Gastrocnemius medialis (tissue), 4 donors: ENCODE measurements at regions not wholly inside any gene's neighbourhood (a gene's known extent, or its start where the extent isn't known, plus 50 kb on each side); places are given as distances from the start of the nearest gene placed in this dataset.

Experiments used
- CTCF ChIP-seq, 5 experiments: fragments of 450-650 bp in 3 of 5; fragments of 200-600 bp in 2 of 5; sonication (generic) in 2 of 5; IDR thresholded peaks in 4 of 5; conservative IDR thresholded peaks in 1 of 5; 1 replicate in 4 of 5; 2 replicates in 1 of 5; pipeline ENCODE4 v1.5.1; 2016 to 2019; ENCODE audit warnings: antibody characterized with exemption in 5 of 5, mild to moderate bottlenecking in 3 of 5, moderate library complexity in 3 of 5
- POLR2A ChIP-seq, 2 donors: fragments of 450-650 bp; IDR thresholded peaks; one replicate each; pipeline ENCODE4 v1.6.1; 2017; ENCODE audit warnings: antibody characterized with exemption in 2 of 2, mild to moderate bottlenecking in 2 of 2, moderate library complexity in 2 of 2

- no peak for TF ChIP-seq CTCF (IDR thresholded peaks at IDR 0.05 in 4 of 5, conservative IDR thresholded peaks at IDR 0.05 in 1 of 5)
- TF ChIP-seq POLR2A (IDR thresholded peaks at IDR 0.05) = no peak
Measured at GRCh38 chr20:54744097-54744496, 268.7 kb downstream of the DOK5 start.
